ENCODE measurements at regions not wholly inside any gene's neighbourhood (a gene's known extent, or its start where the extent isn't known, plus 50 kb on each side); places are given as distances from the start of the nearest gene placed in this dataset.

DNA sequence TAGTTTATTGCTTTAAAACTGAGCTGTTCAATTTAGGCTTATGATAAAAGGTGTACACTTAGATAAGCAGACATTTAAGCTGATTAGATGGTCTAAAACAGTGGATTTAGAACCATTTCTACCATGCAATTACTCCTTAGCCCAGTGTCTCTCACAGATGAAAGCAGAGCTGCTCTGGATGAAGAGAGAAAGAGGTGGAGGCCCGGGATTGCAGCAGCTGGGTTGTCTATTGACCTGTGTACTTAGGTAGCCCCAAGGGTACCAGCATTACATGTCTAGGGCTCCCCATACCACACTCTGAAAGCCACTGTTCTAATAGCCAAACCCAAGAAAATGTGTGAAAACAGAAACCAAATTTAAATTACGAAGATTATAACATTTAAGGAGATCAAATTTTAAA is 86.0 kb upstream of the GIMD1 start:
- Histone ChIP-seq H4K20me1 (ENCODE audit: control insufficient read depth, insufficient read depth) (no peaks in the 10 kb centered on the region), H3K4me1 (ENCODE audit: control insufficient read depth, insufficient read depth, low read length) (no peaks in the 10 kb centered on the region), H3K9me3 (replicated peaks; ENCODE audit: control insufficient read depth, insufficient read depth, low read length) (no peaks in the 10 kb centered on the region), H2AFZ (ENCODE audit: control insufficient read depth, low read depth, low read length) (no peak overlapping the region), H3K9ac (ENCODE audit: control insufficient read depth, insufficient read depth, low read length) (no peak overlapping the region), H3K36me3 (ENCODE audit: control insufficient read depth in 2 of 2, insufficient read depth in 2 of 2, low read length in 1 of 2) (no peaks in the 10 kb centered on the region), H3K79me2 (ENCODE audit: control insufficient read depth, insufficient read depth, low read length) (no peaks in the 10 kb centered on the region), H3K4me3 (no peak overlapping the region), H3K27me3 (replicated peaks in 1 of 2; ENCODE audit: control insufficient read depth in 2 of 2, insufficient read depth in 2 of 2, low read length in 1 of 2) (no peaks in the 10 kb centered on the region), H3K4me2 (ENCODE audit: control insufficient read depth, insufficient read depth) (no peak overlapping the region), H3K27ac (ENCODE audit: control insufficient read depth, insufficient read depth) (no peak overlapping the region)
- BruUV-seq (replicated peaks) = no TSS peak
- no peak for ATAC-seq
- no peak for FAIRE-seq
- CTCF ChIA-PET = interaction anchor here (0.6 kb wide), 1 partner anchor 141 kb away, joined by 3 read pairs; no protein-coding TSS in a partner anchor
- no peak for DNase-seq (ENCODE audit: low read depth, low spot score)
- SMC1A ChIA-PET (ENCODE audit: uncharacterized antibody, unreplicated experiment) = no interaction called here
- in situ Hi-C loops (cut with MboI) = no loop called here
- intact Hi-C loops (cut with micrococcal nuclease; ENCODE audit: unreplicated experiment) = no loop called here
- RAD21 ChIA-PET (ENCODE audit: unreplicated experiment) = no interaction called here
- TF ChIP-seq JUND (IDR thresholded peaks at IDR 0.05; ENCODE audit: low read depth, low read length) = no peak
- TF ChIP-seq, protein P1, sequence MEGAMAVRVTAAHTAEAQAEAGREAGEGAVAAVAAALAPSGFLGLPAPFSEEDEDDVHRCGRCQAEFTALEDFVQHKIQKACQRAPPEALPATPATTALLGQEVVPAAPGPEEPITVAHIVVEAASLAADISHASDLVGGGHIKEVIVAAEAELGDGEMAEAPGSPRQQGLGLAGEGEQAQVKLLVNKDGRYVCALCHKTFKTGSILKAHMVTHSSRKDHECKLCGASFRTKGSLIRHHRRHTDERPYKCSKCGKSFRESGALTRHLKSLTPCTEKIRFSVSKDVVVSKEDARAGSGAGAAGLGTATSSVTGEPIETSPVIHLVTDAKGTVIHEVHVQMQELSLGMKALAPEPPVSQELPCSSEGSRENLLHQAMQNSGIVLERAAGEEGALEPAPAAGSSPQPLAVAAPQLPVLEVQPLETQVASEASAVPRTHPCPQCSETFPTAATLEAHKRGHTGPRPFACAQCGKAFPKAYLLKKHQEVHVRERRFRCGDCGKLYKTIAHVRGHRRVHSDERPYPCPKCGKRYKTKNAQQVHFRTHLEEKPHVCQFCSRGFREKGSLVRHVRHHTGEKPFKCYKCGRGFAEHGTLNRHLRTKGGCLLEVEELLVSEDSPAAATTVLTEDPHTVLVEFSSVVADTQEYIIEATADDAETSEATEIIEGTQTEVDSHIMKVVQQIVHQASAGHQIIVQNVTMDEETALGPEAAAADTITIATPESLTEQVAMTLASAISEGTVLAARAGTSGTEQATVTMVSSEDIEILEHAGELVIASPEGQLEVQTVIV (IDR thresholded peaks at IDR 0.05; ENCODE audit: borderline replicate concordance, partially characterized antibody) = no peak
- TF ChIP-seq BMI1 (IDR thresholded peaks at IDR 0.05; ENCODE audit: borderline replicate concordance) = no peak
- TF ChIP-seq, protein P2, sequence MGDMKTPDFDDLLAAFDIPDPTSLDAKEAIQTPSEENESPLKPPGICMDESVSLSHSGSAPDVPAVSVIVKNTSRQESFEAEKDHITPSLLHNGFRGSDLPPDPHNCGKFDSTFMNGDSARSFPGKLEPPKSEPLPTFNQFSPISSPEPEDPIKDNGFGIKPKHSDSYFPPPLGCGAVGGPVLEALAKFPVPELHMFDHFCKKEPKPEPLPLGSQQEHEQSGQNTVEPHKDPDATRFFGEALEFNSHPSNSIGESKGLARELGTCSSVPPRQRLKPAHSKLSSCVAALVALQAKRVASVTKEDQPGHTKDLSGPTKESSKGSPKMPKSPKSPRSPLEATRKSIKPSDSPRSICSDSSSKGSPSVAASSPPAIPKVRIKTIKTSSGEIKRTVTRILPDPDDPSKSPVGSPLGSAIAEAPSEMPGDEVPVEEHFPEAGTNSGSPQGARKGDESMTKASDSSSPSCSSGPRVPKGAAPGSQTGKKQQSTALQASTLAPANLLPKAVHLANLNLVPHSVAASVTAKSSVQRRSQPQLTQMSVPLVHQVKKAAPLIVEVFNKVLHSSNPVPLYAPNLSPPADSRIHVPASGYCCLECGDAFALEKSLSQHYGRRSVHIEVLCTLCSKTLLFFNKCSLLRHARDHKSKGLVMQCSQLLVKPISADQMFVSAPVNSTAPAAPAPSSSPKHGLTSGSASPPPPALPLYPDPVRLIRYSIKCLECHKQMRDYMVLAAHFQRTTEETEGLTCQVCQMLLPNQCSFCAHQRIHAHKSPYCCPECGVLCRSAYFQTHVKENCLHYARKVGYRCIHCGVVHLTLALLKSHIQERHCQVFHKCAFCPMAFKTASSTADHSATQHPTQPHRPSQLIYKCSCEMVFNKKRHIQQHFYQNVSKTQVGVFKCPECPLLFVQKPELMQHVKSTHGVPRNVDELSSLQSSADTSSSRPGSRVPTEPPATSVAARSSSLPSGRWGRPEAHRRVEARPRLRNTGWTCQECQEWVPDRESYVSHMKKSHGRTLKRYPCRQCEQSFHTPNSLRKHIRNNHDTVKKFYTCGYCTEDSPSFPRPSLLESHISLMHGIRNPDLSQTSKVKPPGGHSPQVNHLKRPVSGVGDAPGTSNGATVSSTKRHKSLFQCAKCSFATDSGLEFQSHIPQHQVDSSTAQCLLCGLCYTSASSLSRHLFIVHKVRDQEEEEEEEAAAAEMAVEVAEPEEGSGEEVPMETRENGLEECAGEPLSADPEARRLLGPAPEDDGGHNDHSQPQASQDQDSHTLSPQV (IDR thresholded peaks at IDR 0.05) = no peak
- no peak for TF ChIP-seq CHD4 (IDR thresholded peaks at IDR 0.05)
- no peak for TF ChIP-seq POLR2A (IDR thresholded peaks at IDR 0.05; ENCODE audit: low read depth, low read length)
- TF ChIP-seq GATAD2B (conservative IDR thresholded peaks at IDR 0.05; ENCODE audit: low read depth) = no peak
- TF ChIP-seq, protein P3, sequence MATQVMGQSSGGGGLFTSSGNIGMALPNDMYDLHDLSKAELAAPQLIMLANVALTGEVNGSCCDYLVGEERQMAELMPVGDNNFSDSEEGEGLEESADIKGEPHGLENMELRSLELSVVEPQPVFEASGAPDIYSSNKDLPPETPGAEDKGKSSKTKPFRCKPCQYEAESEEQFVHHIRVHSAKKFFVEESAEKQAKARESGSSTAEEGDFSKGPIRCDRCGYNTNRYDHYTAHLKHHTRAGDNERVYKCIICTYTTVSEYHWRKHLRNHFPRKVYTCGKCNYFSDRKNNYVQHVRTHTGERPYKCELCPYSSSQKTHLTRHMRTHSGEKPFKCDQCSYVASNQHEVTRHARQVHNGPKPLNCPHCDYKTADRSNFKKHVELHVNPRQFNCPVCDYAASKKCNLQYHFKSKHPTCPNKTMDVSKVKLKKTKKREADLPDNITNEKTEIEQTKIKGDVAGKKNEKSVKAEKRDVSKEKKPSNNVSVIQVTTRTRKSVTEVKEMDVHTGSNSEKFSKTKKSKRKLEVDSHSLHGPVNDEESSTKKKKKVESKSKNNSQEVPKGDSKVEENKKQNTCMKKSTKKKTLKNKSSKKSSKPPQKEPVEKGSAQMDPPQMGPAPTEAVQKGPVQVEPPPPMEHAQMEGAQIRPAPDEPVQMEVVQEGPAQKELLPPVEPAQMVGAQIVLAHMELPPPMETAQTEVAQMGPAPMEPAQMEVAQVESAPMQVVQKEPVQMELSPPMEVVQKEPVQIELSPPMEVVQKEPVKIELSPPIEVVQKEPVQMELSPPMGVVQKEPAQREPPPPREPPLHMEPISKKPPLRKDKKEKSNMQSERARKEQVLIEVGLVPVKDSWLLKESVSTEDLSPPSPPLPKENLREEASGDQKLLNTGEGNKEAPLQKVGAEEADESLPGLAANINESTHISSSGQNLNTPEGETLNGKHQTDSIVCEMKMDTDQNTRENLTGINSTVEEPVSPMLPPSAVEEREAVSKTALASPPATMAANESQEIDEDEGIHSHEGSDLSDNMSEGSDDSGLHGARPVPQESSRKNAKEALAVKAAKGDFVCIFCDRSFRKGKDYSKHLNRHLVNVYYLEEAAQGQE (IDR thresholded peaks at IDR 0.05; ENCODE audit: low read depth, low read length) = no peak
- TF ChIP-seq NFXL1 (IDR thresholded peaks at IDR 0.05; ENCODE audit: borderline replicate concordance) = no peak
- TF ChIP-seq, protein P4, sequence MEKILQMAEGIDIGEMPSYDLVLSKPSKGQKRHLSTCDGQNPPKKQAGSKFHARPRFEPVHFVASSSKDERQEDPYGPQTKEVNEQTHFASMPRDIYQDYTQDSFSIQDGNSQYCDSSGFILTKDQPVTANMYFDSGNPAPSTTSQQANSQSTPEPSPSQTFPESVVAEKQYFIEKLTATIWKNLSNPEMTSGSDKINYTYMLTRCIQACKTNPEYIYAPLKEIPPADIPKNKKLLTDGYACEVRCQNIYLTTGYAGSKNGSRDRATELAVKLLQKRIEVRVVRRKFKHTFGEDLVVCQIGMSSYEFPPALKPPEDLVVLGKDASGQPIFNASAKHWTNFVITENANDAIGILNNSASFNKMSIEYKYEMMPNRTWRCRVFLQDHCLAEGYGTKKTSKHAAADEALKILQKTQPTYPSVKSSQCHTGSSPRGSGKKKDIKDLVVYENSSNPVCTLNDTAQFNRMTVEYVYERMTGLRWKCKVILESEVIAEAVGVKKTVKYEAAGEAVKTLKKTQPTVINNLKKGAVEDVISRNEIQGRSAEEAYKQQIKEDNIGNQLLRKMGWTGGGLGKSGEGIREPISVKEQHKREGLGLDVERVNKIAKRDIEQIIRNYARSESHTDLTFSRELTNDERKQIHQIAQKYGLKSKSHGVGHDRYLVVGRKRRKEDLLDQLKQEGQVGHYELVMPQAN (conservative IDR thresholded peaks at IDR 0.05) = no peak
- TF ChIP-seq NR2C1 (IDR thresholded peaks at IDR 0.05) = no peak
- no peak for TF ChIP-seq BHLHE40 (IDR thresholded peaks at IDR 0.05; ENCODE audit: borderline replicate concordance in 1 of 2, low read depth in 2 of 2, low read length in 1 of 2)
- 5% methylated on average over 2 of the region's 2 CpGs for WGBS (ENCODE audit: insufficient coverage, insufficient replicate concordance, low lambda C conversion rate, missing lambda C conversion rate)
- POLR2A ChIA-PET = no interaction called here
